GM13977 (cell line): ENCODE measurements at regions not wholly inside any gene's neighbourhood (a gene's known extent, or its start where the extent isn't known, plus 50 kb on each side); places are given as distances from the start of the nearest gene placed in this dataset.

ENCODE experiments used
- DNase-seq: peaks from one replicate; pipeline ENCODE4 v3.0.0; 2012; ENCODE audit warnings: low spot score
- in situ Hi-C: fragments of 300-500 bp; cut with MboI; formaldehyde crosslinking; loops from one replicate; pipeline ENCODE4 v1.12.0; 2022; ENCODE audit warnings: low sequenced_read_pairs, low pct_unique_long_range_greater_than_20kb, mixed read lengths, inconsistent platforms; ENCODE audit not compliant: unreplicated experiment
- TF ChIP-seq, protein P1 (sequence below): IDR thresholded peaks from 2 replicates; pipeline ENCODE4 v1.5.1; 2012; ENCODE audit warnings: mild to moderate bottlenecking, control low read depth; ENCODE audit not compliant: insufficient read depth; ENCODE audit errors: extremely low read depth, missing control alignments

DNA sequence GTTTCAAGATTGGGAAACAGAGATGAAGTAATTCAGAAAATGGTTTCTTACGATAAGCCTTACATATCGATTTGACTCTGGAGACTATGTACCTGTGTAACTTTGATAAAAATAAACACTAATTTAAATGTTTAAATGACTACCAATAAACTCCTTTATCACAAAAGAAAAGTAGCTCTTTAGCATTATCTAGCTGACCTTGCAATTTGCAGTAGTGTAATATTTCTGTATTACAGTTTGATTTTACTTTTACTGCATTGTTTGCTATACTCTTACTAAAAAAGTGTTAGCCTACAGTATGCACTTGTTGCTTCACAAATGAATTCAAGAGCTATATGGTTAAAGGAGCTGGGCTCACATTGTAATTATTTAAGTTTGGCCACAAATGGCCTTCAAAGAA lies 77.8 kb upstream of the ZNF804B start:
- TF ChIP-seq, protein P1, sequence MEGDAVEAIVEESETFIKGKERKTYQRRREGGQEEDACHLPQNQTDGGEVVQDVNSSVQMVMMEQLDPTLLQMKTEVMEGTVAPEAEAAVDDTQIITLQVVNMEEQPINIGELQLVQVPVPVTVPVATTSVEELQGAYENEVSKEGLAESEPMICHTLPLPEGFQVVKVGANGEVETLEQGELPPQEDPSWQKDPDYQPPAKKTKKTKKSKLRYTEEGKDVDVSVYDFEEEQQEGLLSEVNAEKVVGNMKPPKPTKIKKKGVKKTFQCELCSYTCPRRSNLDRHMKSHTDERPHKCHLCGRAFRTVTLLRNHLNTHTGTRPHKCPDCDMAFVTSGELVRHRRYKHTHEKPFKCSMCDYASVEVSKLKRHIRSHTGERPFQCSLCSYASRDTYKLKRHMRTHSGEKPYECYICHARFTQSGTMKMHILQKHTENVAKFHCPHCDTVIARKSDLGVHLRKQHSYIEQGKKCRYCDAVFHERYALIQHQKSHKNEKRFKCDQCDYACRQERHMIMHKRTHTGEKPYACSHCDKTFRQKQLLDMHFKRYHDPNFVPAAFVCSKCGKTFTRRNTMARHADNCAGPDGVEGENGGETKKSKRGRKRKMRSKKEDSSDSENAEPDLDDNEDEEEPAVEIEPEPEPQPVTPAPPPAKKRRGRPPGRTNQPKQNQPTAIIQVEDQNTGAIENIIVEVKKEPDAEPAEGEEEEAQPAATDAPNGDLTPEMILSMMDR: no peak
- in situ Hi-C loops: no loop called here
- DNase-seq: no peak

DNA sequence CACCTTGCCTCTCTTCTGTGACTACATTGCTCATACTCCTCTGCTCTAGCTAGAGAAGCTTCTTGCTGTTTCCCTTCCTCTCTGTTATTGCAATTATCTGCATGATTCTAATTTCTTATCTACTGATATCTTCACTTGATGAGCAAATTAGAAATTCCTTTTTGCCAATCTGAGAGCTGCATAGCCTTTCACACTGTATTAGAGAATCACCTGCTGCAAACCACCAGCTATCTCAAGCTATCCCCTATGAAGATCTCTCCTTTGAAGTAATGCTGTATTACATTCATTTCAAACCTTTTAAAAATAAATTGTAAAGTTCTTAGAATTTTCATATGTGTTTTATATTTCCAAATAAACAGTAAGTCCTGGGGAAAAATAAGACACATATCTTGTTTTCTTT lies 89.0 kb upstream of the ZNF804B start:
- TF ChIP-seq, protein P1: no peak
- in situ Hi-C loops: no loop called here
- DNase-seq: no peak

GRCh38 chr7:88669913-88670312 lies 89.6 kb upstream of the ZNF804B start:
- in situ Hi-C loops: no loop called here
- no peak for DNase-seq
- TF ChIP-seq, protein P1: no peak

GRCh38 chr7:88668591-88668990 lies 90.9 kb upstream of the ZNF804B start:
- in situ Hi-C loops: no loop called here
- TF ChIP-seq, protein P1: no peak
- DNase-seq: no peak

DNA sequence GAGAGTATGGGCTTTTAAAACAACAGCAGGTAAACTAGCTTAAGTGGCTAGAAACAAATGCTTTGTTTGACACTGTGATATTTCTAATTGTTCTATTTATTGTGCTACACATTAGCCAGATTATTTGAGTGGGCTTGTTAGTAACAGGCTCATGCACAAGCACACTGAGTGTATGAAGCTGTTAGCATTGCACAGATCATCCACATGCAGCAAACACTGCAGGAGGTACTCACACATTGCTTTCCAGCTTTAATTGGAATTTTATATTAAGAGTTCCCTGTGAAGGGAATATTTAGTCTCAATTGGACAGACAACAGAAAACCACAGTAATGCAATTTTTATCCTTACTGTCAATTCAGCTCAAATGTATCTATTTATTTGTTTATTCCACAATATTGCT lies 92.9 kb upstream of the ZNF804B start:
- TF ChIP-seq, protein P1: no peak
- in situ Hi-C loops: no loop called here
- DNase-seq: no peak

- no peak for DNase-seq
- TF ChIP-seq, protein P1: no peak
- in situ Hi-C loops: no loop called here
These were observed 93.5 kb upstream of the ZNF804B start for GRCh38 chr7:88665892-88666514.
